ENCODE measurements at regions not wholly inside any gene's neighbourhood (a gene's known extent, or its start where the extent isn't known, plus 50 kb on each side); places are given as distances from the start of the nearest gene placed in this dataset.

DNA sequence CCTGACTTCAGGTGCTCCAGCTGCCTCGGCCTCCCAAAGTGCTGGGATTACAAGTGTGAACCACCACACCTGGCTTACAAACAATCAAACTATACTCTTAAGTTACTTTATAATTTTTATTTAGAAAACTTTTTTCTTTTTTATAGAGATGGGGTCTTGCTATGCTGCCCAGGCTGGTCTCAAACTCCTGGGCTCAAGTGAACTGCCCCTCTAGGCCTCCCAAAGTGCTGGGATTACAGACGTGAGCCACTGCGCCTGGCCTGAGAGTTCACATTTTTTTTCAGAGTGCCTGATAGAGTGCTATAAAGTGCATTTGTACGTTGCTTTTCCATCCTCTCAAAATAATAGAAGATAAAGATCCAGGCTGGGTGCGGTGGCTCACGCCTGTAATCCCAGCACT is 102.0 kb upstream of the TBL1XR1 start:
- TF ChIP-seq ESRRG (CRISPR knock-in tag; IDR thresholded peaks at IDR 0.05), result no peak
- TF ChIP-seq TCF4 (CRISPR knock-in tag; IDR thresholded peaks at IDR 0.05; ENCODE audit: borderline replicate concordance), result no peak
- no peak for TF ChIP-seq PPARA (CRISPR knock-in tag; IDR thresholded peaks at IDR 0.05; ENCODE audit: borderline replicate concordance)
- no peak for TF ChIP-seq ZNF8 (CRISPR knock-in tag; IDR thresholded peaks at IDR 0.05)
- no peak for TF ChIP-seq OSR1 (CRISPR knock-in tag; IDR thresholded peaks at IDR 0.05)
- TF ChIP-seq ZC3H10 (CRISPR knock-in tag; IDR thresholded peaks at IDR 0.05), result no peak
- TF ChIP-seq, protein P1, sequence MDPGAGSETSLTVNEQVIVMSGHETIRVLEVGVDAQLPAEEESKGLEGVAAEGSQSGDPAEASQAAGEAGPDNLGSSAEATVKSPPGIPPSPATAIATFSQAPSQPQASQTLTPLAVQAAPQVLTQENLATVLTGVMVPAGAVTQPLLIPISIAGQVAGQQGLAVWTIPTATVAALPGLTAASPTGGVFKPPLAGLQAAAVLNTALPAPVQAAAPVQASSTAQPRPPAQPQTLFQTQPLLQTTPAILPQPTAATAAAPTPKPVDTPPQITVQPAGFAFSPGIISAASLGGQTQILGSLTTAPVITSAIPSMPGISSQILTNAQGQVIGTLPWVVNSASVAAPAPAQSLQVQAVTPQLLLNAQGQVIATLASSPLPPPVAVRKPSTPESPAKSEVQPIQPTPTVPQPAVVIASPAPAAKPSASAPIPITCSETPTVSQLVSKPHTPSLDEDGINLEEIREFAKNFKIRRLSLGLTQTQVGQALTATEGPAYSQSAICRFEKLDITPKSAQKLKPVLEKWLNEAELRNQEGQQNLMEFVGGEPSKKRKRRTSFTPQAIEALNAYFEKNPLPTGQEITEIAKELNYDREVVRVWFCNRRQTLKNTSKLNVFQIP (CRISPR knock-in tag; IDR thresholded peaks at IDR 0.05; ENCODE audit: borderline replicate concordance, low read depth), result no peak
- TF ChIP-seq, protein P2, sequence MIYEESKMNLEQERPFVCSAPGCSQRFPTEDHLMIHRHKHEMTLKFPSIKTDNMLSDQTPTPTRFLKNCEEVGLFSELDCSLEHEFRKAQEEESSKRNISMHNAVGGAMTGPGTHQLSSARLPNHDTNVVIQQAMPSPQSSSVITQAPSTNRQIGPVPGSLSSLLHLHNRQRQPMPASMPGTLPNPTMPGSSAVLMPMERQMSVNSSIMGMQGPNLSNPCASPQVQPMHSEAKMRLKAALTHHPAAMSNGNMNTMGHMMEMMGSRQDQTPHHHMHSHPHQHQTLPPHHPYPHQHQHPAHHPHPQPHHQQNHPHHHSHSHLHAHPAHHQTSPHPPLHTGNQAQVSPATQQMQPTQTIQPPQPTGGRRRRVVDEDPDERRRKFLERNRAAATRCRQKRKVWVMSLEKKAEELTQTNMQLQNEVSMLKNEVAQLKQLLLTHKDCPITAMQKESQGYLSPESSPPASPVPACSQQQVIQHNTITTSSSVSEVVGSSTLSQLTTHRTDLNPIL (CRISPR knock-in tag; IDR thresholded peaks at IDR 0.05; ENCODE audit: low read depth), result no peak
- no peak for ATAC-seq

DNA sequence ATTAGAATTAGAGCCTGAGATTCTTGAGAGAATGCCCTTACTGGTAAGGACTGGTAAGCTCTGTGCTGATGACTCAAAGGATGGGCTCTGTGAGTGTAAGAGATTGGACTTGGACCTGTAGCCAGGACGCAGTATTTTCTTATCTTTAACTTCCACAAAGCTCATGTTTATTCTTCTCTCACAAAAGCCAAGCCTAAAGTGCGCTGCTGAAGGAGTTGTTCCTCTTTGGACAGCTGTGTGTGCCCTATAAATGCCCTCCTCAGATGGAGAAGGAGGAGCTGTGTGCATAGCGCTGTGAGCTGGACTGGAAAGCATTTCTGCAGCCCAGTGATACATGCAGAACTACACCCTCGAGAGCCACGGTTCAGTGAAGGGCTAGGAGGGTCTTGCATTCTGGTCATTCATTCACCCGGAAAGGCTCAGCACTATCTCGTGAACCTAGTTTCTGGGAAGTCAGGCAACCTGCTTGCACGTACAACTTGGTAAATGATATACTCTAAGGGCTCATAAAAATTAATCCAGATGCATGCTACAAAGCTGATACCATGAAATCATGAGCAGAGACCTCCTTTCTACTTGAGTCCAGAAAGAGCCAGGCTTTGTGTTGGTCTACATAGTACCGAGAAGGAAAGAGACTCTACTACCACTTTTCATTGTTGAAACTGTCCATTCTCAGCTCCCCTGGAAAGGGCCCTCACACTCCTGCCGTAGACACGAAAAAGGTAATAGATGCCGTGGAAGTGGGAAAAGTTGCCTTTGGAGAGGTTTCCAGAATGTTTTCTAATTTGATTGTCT is 103.0 kb upstream of the TBL1XR1 start:
- ATAC-seq, result no peak; the same call in 2 of the 3 replicates

More for the DNA sequence above, 103.0 kb upstream of the TBL1XR1 start:
- TF ChIP-seq RARB (CRISPR knock-in tag; IDR thresholded peaks at IDR 0.05) (no peak), SNAI2 (CRISPR knock-in tag; IDR thresholded peaks at IDR 0.05) (no peak), CSDC2 (CRISPR knock-in tag; IDR thresholded peaks at IDR 0.05) (no peak), GLIS3 (CRISPR knock-in tag; IDR thresholded peaks at IDR 0.05) (no peak), ZC3H10 (CRISPR knock-in tag; IDR thresholded peaks at IDR 0.05) (no peak), ESRRG (CRISPR knock-in tag; IDR thresholded peaks at IDR 0.05) (no peak), TOX (CRISPR knock-in tag; IDR thresholded peaks at IDR 0.05; ENCODE audit: borderline replicate concordance) (no peak), TCF4 (CRISPR knock-in tag; IDR thresholded peaks at IDR 0.05; ENCODE audit: borderline replicate concordance) (no peak)
- TF ChIP-seq, protein P3, sequence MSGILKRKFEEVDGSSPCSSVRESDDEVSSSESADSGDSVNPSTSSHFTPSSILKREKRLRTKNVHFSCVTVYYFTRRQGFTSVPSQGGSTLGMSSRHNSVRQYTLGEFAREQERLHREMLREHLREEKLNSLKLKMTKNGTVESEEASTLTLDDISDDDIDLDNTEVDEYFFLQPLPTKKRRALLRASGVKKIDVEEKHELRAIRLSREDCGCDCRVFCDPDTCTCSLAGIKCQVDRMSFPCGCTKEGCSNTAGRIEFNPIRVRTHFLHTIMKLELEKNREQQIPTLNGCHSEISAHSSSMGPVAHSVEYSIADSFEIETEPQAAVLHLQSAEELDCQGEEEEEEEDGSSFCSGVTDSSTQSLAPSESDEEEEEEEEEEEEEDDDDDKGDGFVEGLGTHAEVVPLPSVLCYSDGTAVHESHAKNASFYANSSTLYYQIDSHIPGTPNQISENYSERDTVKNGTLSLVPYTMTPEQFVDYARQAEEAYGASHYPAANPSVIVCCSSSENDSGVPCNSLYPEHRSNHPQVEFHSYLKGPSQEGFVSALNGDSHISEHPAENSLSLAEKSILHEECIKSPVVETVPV (CRISPR knock-in tag; IDR thresholded peaks at IDR 0.05), result no peak
- TF ChIP-seq, protein P4, sequence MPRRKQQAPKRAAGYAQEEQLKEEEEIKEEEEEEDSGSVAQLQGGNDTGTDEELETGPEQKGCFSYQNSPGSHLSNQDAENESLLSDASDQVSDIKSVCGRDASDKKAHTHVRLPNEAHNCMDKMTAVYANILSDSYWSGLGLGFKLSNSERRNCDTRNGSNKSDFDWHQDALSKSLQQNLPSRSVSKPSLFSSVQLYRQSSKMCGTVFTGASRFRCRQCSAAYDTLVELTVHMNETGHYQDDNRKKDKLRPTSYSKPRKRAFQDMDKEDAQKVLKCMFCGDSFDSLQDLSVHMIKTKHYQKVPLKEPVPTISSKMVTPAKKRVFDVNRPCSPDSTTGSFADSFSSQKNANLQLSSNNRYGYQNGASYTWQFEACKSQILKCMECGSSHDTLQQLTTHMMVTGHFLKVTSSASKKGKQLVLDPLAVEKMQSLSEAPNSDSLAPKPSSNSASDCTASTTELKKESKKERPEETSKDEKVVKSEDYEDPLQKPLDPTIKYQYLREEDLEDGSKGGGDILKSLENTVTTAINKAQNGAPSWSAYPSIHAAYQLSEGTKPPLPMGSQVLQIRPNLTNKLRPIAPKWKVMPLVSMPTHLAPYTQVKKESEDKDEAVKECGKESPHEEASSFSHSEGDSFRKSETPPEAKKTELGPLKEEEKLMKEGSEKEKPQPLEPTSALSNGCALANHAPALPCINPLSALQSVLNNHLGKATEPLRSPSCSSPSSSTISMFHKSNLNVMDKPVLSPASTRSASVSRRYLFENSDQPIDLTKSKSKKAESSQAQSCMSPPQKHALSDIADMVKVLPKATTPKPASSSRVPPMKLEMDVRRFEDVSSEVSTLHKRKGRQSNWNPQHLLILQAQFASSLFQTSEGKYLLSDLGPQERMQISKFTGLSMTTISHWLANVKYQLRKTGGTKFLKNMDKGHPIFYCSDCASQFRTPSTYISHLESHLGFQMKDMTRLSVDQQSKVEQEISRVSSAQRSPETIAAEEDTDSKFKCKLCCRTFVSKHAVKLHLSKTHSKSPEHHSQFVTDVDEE (CRISPR knock-in tag; IDR thresholded peaks at IDR 0.05), result no peak
- TF ChIP-seq, protein P5, sequence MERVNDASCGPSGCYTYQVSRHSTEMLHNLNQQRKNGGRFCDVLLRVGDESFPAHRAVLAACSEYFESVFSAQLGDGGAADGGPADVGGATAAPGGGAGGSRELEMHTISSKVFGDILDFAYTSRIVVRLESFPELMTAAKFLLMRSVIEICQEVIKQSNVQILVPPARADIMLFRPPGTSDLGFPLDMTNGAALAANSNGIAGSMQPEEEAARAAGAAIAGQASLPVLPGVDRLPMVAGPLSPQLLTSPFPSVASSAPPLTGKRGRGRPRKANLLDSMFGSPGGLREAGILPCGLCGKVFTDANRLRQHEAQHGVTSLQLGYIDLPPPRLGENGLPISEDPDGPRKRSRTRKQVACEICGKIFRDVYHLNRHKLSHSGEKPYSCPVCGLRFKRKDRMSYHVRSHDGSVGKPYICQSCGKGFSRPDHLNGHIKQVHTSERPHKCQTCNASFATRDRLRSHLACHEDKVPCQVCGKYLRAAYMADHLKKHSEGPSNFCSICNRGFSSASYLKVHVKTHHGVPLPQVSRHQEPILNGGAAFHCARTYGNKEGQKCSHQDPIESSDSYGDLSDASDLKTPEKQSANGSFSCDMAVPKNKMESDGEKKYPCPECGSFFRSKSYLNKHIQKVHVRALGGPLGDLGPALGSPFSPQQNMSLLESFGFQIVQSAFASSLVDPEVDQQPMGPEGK (CRISPR knock-in tag; IDR thresholded peaks at IDR 0.05; ENCODE audit: borderline replicate concordance), result no peak
- TF ChIP-seq, protein P2 (CRISPR knock-in tag; IDR thresholded peaks at IDR 0.05; ENCODE audit: low read depth), result no peak

Data from SK-N-SH treated with all-trans-retinoic acid at 6 μM for 48 hours (cell line).